HG03520 (cell line): ENCODE measurements at regions not wholly inside any gene's neighbourhood (a gene's known extent, or its start where the extent isn't known, plus 50 kb on each side); places are given as distances from the start of the nearest gene placed in this dataset.
"Not testable (repeated sequence)": the region's sequence is repeated elsewhere in the genome, so short reads cannot be mapped to it uniquely, and the experiment has no call there.

Source experiments
- ATAC-seq: cut with Tn5 transposase; IDR thresholded peaks from one replicate; pipeline ENCODE4 v1.9.1; 2021; ENCODE audit warnings: mild to moderate bottlenecking, moderate library complexity; ENCODE audit not compliant: unreplicated experiment

DNA sequence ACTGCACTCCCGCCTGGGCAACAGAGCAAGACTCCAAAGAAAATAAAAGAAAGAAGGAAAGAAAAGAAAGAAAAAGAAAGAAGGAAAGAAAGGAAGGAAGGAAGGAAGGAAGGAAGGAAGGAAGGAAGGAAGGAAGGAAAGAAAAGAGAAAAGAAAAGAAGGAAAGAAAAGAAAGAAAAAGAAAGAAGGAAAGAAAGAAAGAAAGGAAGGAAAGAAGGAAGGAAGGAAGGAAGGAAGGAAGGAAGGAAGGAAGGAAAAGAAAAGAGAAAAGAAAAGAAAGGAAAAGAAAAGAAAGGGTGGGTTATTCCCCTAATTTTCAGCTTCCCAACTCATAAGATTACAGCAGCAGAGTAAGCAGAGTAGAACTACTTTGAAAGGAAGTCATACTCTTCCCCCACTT is 64.4 kb downstream of the TMEM200C start:
- not testable (repeated sequence) for ATAC-seq

DNA sequence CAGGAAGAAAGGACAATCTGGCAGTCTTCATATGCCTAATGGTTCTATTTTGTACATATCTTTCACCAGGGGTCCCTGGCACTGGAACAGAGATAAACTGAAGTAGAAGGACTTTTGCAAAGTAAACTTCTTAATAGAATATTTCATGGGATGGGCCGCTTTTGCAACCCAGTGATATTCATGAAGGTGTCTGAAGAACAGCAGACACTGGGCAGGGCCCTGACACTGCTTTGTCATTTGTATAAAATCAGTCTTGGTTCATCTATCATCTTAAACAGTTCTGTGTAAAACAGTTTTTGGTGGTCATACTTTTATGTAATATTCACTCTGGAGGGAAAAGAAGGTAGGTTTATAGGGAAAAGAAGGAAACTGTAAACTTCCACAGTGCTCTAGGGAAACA is 66.4 kb downstream of the TMEM200C start:
- no peak for ATAC-seq

DNA sequence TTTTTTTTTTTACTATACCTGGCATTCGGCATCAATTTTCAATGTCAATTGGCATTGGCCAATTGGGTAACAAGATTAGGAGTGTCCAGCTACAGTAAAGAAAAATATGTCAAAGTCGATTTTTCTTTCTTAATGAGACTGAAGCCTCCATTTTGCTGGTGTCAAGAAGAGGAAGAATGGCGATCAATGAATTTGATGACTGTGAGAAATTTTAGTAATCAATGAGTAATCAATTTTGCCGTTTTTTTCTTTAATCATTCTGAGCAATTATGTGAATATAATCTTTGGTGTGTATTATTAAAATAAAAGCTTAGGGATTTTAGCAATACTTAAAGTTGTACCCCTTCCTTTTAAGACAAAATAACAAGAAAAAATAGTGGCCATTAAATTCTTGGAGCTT is 69.7 kb downstream of the TMEM200C start:
- ATAC-seq: no peak

DNA sequence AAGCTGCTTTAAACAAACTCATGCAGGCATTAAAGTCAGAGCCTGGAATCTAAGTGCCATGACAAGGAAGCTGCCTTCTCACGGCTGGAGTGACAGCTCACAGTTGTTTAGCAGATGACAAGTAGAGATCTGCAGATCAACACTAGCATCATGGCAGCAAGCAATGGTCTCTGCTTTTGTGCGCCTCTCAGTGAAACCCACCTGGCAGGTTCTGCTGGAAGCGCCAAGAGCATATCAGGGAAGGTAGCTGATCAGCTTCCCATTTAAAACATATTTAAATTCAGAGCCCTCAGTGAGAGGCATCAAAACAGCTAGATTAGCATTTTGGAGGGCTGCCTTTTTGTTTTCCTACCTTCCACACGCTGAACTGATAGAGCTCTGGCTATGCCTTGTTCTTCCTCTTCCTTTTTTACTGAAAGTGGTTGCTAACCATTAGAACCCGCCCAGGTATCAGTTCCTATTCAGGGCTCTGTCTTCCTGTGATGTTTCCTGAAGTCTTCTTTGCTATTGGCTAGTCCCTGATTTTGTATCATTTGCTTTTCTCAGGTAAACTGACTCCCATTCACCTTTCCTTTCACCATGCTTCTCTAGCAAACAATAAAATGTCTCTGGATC is 70.8 kb downstream of the TMEM200C start:
- no peak for ATAC-seq

DNA sequence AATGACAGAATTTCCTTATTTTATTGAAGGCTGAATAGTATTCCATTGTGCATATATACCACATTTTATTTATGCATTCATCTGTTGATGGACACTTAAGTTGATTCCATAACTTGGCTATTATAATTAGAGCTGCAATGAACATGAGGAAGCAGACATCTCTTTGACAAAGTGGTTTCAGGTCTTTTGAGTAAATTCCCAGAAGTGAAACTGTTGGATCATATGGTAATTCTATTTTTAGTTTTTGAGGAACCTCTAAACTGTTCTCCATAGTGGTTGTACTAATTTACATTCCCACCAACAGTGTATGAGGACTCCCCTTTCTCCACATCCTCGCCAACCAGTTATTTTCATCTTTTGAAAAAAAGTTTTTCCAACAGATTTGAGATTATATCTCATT is 77.5 kb downstream of the TMEM200C start:
- no peak for ATAC-seq

DNA sequence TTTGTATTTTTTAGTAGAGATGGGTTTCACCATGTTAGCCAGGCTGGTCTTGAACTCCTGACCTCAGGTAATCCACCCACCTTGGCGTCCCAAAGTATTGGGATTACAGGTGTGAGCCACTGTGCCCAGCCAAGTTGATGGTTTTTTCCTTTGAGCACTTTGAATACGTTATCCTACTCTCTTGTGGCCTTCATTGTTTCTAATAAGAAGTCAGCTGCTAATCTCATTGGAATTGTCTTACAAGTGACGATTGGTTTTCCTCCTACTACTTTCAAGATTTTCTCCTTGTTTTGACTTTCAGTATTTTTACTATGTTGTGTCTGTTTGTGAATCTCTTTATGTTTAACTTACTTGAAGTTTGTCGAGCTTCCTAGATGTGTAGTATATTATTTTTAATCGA is 88.5 kb downstream of the TMEM200C start:
- ATAC-seq: no peak

DNA sequence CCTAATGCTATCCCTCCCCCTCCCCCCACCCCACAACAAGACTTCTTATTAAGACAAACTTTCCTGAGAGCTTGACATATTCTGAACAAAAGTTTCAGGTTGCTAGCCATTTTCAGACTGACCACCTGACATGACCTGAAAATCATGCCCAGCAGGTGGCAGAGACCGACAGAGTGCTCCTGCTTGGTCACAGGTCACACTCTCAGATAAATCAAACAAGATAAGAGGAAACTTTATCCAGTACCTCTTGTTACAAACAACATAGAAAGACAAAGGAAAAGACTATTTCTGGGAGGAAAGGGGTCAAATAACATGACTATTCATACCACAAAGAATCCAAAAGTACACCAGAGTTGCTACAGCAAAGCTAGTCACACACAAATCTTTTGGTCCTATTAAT is 107.4 kb downstream of the TMEM200C start:
- ATAC-seq: no peak

DNA sequence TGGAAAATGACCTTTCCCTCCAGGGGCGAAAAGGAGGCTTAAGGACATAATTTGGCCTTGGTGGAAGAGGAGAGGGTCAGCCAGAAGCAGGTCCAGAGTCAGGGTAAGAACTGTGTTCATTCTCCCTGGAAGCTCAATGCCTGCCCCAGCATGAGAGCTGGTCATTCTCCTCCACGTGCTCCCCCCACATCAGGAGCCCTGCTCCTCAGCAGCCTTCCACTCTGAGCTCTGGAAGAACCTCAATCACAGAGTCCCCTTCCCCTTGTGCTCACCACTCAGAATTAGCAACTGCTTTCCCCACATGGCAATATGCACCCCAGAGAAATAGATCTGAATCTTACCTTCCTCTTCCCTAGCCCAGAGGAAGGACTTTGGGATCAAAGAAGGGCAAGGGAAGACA is 115.4 kb downstream of the TMEM200C start:
- no peak for ATAC-seq

DNA sequence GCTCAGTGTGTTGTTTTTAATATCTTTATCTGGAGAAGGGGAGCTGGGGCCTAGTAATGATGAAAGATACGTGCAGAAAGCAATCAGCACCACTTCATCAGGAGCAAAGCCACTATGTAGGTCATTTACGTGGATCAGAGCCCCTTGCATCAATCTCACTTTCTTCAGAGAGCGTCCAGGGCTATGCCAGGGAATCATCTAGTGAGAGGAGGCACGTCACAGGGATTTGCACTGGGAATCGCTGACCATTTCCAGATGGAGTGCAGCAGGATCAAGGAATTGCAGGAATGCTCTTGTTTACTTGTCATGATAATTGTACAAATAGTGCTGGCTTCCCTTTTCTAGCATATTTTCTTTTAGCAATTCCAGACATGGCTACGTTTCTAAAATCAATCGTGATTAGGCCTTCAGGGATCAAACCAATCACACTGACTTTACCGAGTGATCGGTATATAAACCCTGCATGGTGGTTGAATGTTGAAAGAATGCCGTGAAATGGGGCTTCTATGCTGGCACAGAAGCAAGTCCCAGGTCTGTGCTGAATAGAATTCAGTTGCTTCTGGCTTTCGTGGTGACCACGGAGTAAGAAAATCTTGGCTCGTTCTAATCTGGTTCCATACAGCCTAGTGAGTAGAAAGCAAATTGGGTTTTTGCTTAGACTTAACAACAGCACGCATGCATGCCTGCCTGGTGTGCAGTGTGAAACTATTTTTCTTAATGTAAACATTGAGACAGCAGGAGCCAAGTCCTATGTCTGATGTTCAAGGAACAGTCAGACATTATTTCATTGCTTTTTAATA is 122.8 kb downstream of the TMEM200C start:
- no peak for ATAC-seq

DNA sequence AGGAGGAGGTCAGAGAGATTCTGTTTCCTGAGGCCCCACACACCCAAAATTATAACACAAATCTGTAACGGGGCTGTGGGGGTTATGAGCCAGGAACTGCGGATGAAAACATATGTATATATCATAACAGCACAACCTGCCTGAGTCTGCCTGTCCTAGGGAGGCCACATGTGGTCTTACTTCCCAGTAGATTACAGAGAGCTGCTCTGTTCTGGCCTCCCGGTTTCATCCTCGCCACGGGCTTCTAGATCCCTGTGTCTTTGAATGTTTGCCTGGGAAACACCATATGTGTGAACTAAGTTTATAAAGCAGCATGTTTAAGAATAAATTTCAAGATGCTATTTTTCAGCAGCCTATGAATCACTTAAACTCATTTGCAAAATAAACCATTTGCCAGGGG is 124.0 kb downstream of the TMEM200C start:
- no peak for ATAC-seq

DNA sequence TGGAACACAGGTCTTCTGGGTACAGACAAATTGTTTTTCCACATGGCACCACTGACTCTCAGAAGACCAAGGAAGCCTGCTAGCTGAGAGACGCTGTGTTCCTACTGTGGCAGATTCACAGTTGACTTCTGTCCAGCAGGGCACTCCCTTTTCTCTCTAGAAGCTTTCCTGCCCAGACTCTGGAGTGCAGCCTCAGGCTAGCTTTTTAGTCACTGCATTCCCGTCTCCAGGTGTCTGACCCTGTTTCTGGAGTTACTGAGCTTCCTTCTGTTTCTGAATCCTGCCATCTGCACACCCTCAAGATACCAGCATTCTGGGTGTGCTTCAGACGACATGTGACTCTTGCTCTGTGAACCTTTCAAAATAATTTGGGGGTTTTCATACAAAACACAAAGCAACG is 125.1 kb downstream of the TMEM200C start:
- ATAC-seq: no peak

DNA sequence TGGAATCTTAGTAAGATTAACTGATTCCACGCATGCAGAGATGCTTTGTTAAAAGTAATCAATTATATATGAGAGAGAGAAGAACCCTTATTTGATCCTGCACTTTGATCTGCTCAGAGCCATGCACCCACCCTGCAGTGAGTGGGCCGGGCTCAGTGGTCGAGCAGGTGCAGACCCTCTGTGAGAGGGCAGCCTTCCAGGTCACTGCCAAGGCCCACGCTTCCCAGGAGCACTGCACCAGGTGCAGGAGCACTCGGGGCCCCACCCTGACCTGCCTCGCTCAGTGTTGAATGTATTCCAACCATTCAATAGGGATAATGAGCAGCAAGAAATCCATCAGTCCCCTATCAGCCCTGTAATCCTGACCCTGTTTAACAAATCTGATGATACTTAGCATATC is 126.9 kb downstream of the TMEM200C start:
- no peak for ATAC-seq

DNA sequence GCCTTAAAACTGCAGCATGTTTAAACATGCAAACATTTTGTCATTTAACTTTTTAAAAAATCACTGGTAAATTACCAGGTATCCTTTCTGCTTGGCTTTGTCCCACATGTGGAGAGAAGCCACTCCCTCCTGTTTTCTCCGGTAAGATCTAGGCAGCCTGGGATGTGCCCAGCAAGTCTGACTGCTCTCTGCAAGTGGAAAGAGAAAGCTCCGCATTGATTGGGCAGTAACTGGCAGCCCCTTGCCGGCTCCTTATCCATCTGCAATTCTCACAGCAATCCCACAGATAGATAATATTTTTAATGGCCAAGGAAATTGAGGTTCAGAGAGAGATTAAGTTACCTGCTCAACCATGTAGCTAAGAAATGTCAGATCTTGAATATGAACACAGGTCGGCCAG is 136.1 kb downstream of the TMEM200C start:
- no peak for ATAC-seq

DNA sequence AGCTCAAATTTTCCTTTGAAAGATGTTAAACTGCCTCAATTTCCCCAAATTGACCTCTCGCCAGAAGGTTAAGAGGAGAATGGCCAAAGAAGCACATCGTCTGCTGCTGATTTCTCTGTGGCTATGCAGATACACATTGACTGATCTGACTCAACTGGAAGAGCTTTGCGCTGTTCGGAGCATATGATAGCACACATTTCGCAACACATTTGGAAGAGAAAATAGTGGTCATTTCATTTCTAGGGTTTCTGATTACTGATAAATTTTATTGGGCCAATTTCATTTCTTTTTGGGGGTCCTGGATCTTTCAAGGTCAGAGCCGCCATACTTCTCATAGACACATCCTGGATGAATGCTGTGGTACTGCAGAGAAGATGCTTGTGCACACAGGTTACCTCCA is 138.5 kb downstream of the TMEM200C start:
- ATAC-seq: no peak

DNA sequence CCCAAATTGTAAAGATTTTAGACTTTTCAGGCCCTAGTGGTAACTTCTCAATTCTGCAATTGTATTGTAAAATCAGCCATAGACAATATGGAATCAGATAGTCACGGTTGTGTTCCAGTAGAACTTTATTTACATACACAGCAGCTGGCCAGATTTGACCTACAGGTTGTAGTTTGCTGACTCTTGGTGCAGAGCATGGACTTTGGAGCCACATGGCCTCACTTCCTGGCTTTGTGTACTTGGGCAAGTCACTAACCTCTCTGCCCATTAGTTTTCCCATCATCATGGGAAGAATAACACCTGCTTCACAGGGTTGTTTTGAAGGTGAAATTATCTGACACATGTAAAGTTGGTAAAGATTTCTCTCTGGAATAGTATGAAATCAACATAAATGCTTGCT is 147.6 kb downstream of the TMEM200C start:
- no peak for ATAC-seq

DNA sequence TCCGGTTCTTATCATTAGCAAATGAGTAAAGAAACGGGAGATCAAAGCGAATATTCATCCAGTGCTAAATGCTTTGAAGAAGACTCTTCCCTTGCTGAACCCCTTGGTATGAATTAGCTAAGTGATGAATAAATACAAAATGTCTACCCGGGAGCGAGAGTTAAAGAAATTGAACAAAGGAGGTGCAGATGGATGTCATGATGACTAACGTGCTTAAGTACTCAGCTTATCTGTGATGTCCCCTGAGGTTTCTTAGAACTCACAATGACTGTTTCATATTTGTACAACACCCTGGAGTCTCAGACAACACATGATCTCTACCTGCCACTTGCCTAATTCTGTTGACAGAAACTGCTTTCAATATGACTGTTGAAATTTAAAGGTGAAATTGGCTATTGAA is 148.5 kb downstream of the TMEM200C start:
- peak; percentile 65 for ATAC-seq

DNA sequence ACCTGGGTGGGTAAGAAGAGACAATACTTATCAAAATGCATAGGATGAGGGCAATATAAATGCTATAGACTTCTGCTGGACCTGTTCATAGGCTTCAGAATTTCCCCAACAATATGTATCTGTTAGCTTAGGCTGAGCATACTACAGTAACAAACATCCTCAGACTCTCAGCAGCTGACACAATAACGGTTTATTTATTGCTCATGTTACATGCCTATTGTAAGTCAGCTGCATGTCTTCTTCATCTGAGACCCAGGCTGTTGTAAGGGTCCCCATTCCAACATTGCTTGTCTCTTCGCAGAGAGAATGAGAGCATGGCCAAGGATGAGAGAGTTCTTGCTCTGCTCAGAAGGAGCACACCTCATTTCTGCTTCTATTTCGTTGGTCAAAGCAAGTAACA is 150.7 kb downstream of the TMEM200C start:
- no peak for ATAC-seq

DNA sequence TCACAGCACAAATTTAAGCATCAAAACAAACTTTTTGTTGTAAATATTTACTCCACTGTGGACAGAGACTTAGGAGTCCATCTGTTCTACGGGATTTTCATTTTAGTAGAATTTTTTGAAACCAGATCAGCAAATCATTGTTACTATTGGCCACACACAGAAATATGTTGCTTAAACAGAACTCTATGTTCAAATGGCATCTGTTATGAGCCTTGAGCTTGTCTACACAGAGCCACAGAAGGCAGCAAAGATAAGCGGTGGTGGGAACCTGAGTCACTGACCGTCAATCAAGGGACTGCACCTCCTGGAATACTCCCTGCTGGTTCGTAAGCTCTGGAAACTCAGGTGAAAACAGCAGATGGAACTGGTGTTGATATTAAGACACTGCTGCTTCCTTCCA is 156.8 kb downstream of the TMEM200C start:
- ATAC-seq: no peak

DNA sequence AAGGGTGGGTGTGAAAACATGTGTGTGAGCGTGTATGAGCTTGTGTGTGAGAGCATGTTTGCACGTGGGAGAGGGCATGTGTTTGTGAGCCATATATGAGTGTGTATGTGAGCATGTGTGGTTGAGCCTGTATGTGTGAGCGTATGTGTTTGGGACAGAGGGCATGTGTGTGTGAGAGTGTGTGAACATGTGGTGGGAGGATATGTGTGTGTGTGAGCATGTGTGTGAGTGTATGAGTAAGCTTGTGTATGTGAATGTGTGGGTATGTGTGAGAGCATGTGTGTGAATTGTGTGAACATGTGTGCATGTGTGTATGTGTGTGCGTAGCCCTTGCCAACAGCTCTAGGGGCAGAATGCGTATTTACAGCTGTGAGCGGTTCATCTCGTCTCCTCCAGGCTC is 163.0 kb downstream of the TMEM200C start:
- ATAC-seq: no peak

DNA sequence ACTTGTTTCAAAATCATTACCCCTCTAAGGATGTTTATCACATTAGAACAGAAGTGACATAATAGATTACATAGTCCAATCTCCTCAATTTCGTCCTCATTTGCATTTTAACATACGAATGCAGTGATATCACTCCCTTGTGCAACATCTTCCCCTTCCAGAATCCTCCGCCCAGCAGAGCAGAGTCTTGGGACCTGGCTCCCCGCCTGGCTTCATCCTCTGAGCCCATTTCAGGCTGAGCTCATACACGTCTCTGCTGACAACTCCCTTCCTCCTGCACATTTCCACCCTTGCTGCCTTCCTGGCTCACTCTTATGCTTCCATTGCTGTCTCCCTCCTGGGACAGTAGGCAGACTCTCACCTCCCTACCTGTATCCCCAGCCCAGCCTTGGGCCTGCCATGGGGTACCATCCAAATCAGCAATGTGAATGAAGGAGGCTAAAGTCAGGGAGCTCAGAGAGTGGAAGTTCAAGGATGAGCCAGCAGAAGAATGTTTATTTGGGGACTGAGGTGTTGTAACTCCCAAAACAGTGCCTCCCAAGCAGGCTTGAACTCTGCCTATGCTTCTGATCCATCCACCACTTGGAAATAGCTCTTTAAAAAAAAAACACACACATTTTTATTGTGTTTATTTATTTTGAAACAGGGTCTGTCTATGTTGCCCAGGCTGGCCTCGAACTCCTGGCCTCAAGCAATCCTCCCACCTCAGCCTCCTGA is 165.2 kb downstream of the TMEM200C start:
- no peak for ATAC-seq

DNA sequence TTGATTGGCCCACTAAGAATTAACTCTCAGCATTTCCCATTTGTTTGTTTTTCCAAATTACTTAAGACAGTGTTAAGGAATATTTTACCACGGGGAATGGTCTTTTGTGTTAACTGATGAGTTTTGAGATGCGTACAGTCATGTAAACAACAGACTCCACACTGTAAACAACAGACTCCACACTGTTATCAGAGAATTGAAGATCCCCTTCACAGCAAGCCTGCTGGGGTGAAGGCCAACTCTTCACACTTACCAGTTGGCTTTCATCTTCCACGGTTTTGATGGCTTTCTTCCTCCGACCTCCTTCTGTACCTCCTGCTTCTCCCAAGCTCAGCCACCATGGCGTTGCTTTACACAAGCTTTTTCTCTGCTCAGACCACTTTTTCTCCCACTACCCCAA is 166.8 kb downstream of the TMEM200C start:
- no peak for ATAC-seq

DNA sequence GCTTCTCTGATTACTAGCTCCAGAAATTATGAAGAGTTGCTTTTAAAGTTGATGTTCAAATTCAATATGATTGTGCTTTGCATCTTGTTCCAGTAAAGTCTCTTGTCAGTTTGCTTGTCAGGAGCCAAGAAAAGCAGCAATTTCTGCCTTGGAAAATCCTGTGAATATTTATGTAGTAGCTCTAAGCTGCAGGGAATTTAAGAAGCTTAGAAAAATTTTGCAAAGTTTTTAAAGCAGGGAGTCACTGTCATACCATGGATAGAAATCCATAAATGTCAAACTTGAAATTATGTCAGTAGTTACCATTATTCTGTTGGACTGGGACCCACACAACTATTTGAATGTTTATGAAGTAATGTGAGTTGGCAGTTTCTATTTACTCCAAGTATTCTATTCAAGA is 169.3 kb downstream of the TMEM200C start:
- ATAC-seq: no peak
